Skeletal muscle tissue (tissue), 3 donors: ENCODE measurements at regions not wholly inside any gene's neighbourhood (a gene's known extent, or its start where the extent isn't known, plus 50 kb on each side); places are given as distances from the start of the nearest gene placed in this dataset.
"Not testable (repeated sequence)": the region's sequence is repeated elsewhere in the genome, so short reads cannot be mapped to it uniquely, and the experiment has no call there.

Experiments used
- H3K27ac ChIP-seq: one replicate; pipeline ENCODE4 v1.7.0; 2013; ENCODE audit warnings: mild to moderate bottlenecking, low read depth, low read length, inconsistent platforms
- H3K27me3 ChIP-seq, 3 donors: one replicate each; pipeline ENCODE4 v1.7.0; 2013; ENCODE audit warnings: low read length in 3 of 3; ENCODE audit not compliant: control insufficient read depth in 3 of 3, insufficient read depth in 3 of 3
- H3K36me3 ChIP-seq, 3 donors: one replicate each; pipeline ENCODE4 v1.7.0; 2013; ENCODE audit warnings: low read length in 3 of 3; ENCODE audit not compliant: control insufficient read depth in 3 of 3, insufficient read depth in 3 of 3
- H3K4me1 ChIP-seq, 3 donors: one replicate each; pipeline ENCODE4 v1.7.0; 2013; ENCODE audit warnings: low read length in 3 of 3, mild to moderate bottlenecking in 3 of 3; ENCODE audit not compliant: control insufficient read depth in 3 of 3, insufficient read depth in 3 of 3
- H3K4me3 ChIP-seq, 3 donors: one replicate each; pipeline ENCODE4 v1.7.0; 2013; ENCODE audit warnings: low read length in 3 of 3
- H3K9ac ChIP-seq, 3 donors: one replicate each; pipeline ENCODE4 v1.7.0; 2013; ENCODE audit warnings: low read length in 3 of 3, mild to moderate bottlenecking in 3 of 3, moderate library complexity in 2 of 3, low read depth in 1 of 3
- H3K9me3 ChIP-seq, 3 donors: one replicate each; pipeline ENCODE4 v1.7.0; 2013; ENCODE audit warnings: low read length in 3 of 3; ENCODE audit not compliant: control insufficient read depth in 3 of 3
- donor health status: Osteomylitis.

- no peak overlapping the region for H3K27ac ChIP-seq
These were observed 69.1 kb upstream of the PRSS16 start for GRCh38 chr6:27178407-27178730.

GRCh38 chr6:27178860-27179259 lies 68.6 kb upstream of the PRSS16 start:
- Histone ChIP-seq H3K36me3 (no peaks in the 10 kb centered on the region), H3K27me3 (no peaks in the 10 kb centered on the region), H3K9me3 (no peaks in the 10 kb centered on the region), H3K27ac (no peak overlapping the region), H3K4me1 (peaks cover 0 to 15% (median 4%) of the 10 kb centered on the region in 3 donors), H3K9ac (no peak overlapping the region), H3K4me3 (peak overlapping the region in 1 of 3 donors; percentile 96)

More at GRCh38 chr6:27178407-27178730, 69.1 kb upstream of the PRSS16 start:
- Histone ChIP-seq H3K9me3 (no peaks in the 10 kb centered on the region), H3K36me3 (no peaks in the 10 kb centered on the region), H3K9ac (peak overlapping the region; percentile 77 to 93 (median 90)), H3K27me3 (no peaks in the 10 kb centered on the region), H3K4me1 (peaks cover 0 to 15% (median 4%) of the 10 kb centered on the region in 3 donors), H3K4me3 (peak overlapping the region; percentile 96 to 98 (median 98))

- H3K27me3 ChIP-seq: no peaks in the 10 kb centered on the region
- H3K9ac ChIP-seq: no peak overlapping the region
- H3K36me3 ChIP-seq: no peaks in the 10 kb centered on the region
- peaks cover 0 to 14% (median 3%) of the 10 kb centered on the region in 3 donors for H3K4me1 ChIP-seq
- no peak overlapping the region for H3K27ac ChIP-seq
- no peaks in the 10 kb centered on the region for H3K9me3 ChIP-seq
- H3K4me3 ChIP-seq: no peak overlapping the region
These were observed 64.3 kb upstream of the PRSS16 start for GRCh38 chr6:27183060-27183832.

GRCh38 chr6:27187231-27188060 lies 60.1 kb upstream of the PRSS16 start:
- no peaks in the 10 kb centered on the region for H3K27me3 ChIP-seq
- H3K9ac ChIP-seq: peak overlapping the region in 2 of 3 donors; percentile 71
- peaks cover 2 to 12% (median 3%) of the 10 kb centered on the region in 3 donors for H3K4me1 ChIP-seq
- no peaks in the 10 kb centered on the region for H3K36me3 ChIP-seq
- no peaks in the 10 kb centered on the region for H3K9me3 ChIP-seq
- H3K4me3 ChIP-seq: peak overlapping the region; percentile 70 to 88 (median 79)
- H3K27ac ChIP-seq: peak overlapping the region; percentile 50

- H3K9me3 ChIP-seq: no peaks in the 10 kb centered on the region
- peaks cover 2 to 12% (median 3%) of the 10 kb centered on the region in 3 donors for H3K4me1 ChIP-seq
- no peaks in the 10 kb centered on the region for H3K27me3 ChIP-seq
- H3K36me3 ChIP-seq: no peaks in the 10 kb centered on the region
- peak overlapping the region; percentile 70 to 88 (median 79) for H3K4me3 ChIP-seq
- H3K27ac ChIP-seq: peak overlapping the region; percentile 50
- peak overlapping the region; percentile 34 to 71 (median 71) for H3K9ac ChIP-seq
These were observed 59.2 kb upstream of the PRSS16 start for GRCh38 chr6:27188061-27188884.

GRCh38 chr6:27188885-27189418 lies 58.5 kb upstream of the PRSS16 start:
- peak overlapping the region; percentile 50 for H3K27ac ChIP-seq
- H3K4me3 ChIP-seq: peak overlapping the region; percentile 70 to 88 (median 79)

GRCh38 chr6:27190126-27190525 lies 57.4 kb upstream of the PRSS16 start:
- Histone ChIP-seq H3K9ac (no peak overlapping the region), H3K4me3 (no peak overlapping the region), H3K27ac (no peak overlapping the region), H3K9me3 (no peaks in the 10 kb centered on the region), H3K4me1 (peaks cover 2 to 12% (median 3%) of the 10 kb centered on the region in 3 donors), H3K36me3 (no peaks in the 10 kb centered on the region), H3K27me3 (no peaks in the 10 kb centered on the region)

More at GRCh38 chr6:27188885-27189418, 58.5 kb upstream of the PRSS16 start:
- Histone ChIP-seq H3K4me1 (peaks cover 2 to 12% (median 3%) of the 10 kb centered on the region in 3 donors), H3K27me3 (no peaks in the 10 kb centered on the region), H3K36me3 (no peaks in the 10 kb centered on the region), H3K9ac (peak overlapping the region; percentile 34 to 71 (median 71)), H3K9me3 (no peaks in the 10 kb centered on the region)

GRCh38 chr6:27194453-27194852 lies 53.0 kb upstream of the PRSS16 start:
- not testable (repeated sequence) for H3K4me3 ChIP-seq, H3K9ac ChIP-seq, H3K9me3 ChIP-seq, H3K27me3 ChIP-seq, H3K4me1 ChIP-seq, H3K36me3 ChIP-seq, H3K27ac ChIP-seq

- not testable (repeated sequence) for H3K4me3 ChIP-seq, H3K9ac ChIP-seq, H3K27me3 ChIP-seq, H3K27ac ChIP-seq, H3K4me1 ChIP-seq, H3K36me3 ChIP-seq, H3K9me3 ChIP-seq
These were observed 52.0 kb upstream of the PRSS16 start for GRCh38 chr6:27195547-27195946.
